ENCODE measurements at regions not wholly inside any gene's neighbourhood (a gene's known extent, or its start where the extent isn't known, plus 50 kb on each side); places are given as distances from the start of the nearest gene placed in this dataset.

DNA sequence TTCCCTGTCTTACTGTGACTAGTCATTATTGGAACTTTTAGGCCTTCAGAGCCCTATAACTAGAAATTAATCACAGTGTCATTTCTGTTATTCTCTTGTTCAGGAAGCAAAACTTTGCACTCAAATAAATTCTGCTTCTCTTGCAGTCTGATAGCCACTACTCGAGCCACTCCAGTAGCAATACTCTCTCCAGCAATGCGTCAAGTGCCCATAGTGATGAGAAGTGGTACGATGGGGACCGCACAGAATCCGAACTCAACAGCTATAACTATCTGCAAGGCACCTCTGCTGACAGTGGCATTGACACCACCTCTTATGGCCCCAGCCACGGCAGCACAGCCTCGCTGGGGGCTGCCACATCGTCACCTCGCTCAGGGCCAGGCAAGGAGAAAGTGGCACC, 223.2 kb upstream of the RGS6 start:
- Histone ChIP-seq H3K4me1 (peaks cover 0 to 17% (median 8%) of the 10 kb centered on the region in 4 donors), H3K36me3 (peaks cover 0 to 21% (median 7%) of the 10 kb centered on the region in 4 donors), H3K9me3 (no peaks in the 10 kb centered on the region), H3K27ac (no peak overlapping the region), H3K4me3 (no peak overlapping the region), H3K27me3 (no peaks in the 10 kb centered on the region)
- 97 to 98% methylated on average over 9 of the region's 9 CpGs for WGBS, 2 donors
- intact Hi-C loops (cut with DNase I) = no loop called here
- no peak for DNase-seq
- TF ChIP-seq POLR2AphosphoS5 (IDR thresholded peaks at IDR 0.05) (no peak), EP300 (IDR thresholded peaks at IDR 0.05) (no peak), POLR2A (IDR thresholded peaks at IDR 0.05) (no peak), CTCF (IDR thresholded peaks at IDR 0.05) (no peak)

DNA sequence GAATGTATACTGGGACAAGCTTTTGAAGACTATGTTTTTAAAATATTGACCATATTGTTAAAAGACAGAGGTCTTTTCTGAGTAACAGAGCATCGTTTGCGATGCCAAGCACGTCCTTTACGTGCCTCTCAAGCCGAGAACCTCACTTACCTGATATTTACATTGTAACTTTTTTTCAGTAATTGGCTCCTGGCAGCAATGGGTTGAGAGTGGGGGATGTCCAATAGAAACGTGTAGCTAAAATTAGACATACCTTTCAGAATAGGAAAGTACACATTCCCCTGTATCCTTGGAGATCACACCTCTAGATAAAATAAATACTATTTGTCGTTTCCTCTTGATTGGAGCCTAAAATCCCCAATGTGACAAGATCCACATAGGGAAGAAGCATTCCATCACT, 222.2 kb upstream of the RGS6 start:
- Histone ChIP-seq H3K9me3 (no peaks in the 10 kb centered on the region), H3K36me3 (peaks cover 0 to 20% (median 7%) of the 10 kb centered on the region in 4 donors), H3K4me3 (no peak overlapping the region), H3K27me3 (no peaks in the 10 kb centered on the region), H3K27ac (no peak overlapping the region), H3K4me1 (peaks cover 0 to 21% (median 8%) of the 10 kb centered on the region in 4 donors)
- intact Hi-C loops (cut with DNase I) = no loop called here
- WGBS, 2 donors = 89 to 97% methylated on average over 7 of the region's 7 CpGs
- DNase-seq = no peak
- TF ChIP-seq EP300 (IDR thresholded peaks at IDR 0.05) (no peak), CTCF (IDR thresholded peaks at IDR 0.05) (no peak), POLR2A (IDR thresholded peaks at IDR 0.05) (no peak), POLR2AphosphoS5 (IDR thresholded peaks at IDR 0.05) (no peak)

DNA sequence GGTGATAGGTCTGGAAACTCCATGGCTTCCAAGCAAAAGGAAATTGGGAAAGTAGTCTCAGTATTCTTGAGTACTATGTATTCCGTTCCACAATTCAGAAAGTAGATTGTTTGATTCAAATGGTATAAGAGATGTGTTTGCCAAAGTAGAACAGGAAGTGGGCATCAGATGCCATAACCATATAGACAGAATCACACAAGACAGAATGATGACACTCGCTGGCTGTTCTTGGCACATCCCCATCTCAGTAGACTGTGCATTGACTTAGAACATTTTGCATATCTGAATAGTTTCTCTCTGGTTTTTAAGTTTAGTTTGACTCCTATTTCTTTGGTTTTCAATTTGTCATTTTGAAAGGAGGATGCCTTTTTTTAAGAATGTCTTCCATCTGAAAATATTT, 221.1 kb upstream of the RGS6 start:
- 86 to 95% methylated on average over 2 of the region's 2 CpGs for WGBS, 2 donors
- H3K27me3 ChIP-seq = no peaks in the 10 kb centered on the region
- peaks cover 0 to 21% (median 8%) of the 10 kb centered on the region in 4 donors for H3K4me1 ChIP-seq
- H3K4me3 ChIP-seq = no peak overlapping the region
- intact Hi-C loops (cut with DNase I) = no loop called here
- no peaks in the 10 kb centered on the region for H3K9me3 ChIP-seq
- TF ChIP-seq POLR2AphosphoS5 (IDR thresholded peaks at IDR 0.05) = no peak
- no peak for TF ChIP-seq CTCF (IDR thresholded peaks at IDR 0.05)
- no peak for TF ChIP-seq POLR2A (IDR thresholded peaks at IDR 0.05)
- TF ChIP-seq EP300 (IDR thresholded peaks at IDR 0.05) = no peak
- peak overlapping the region in 1 of 4 donors; percentile 47 for H3K27ac ChIP-seq
- DNase-seq = no peak
- H3K36me3 ChIP-seq = peaks cover 0 to 12% (median 5%) of the 10 kb centered on the region in 4 donors

DNA sequence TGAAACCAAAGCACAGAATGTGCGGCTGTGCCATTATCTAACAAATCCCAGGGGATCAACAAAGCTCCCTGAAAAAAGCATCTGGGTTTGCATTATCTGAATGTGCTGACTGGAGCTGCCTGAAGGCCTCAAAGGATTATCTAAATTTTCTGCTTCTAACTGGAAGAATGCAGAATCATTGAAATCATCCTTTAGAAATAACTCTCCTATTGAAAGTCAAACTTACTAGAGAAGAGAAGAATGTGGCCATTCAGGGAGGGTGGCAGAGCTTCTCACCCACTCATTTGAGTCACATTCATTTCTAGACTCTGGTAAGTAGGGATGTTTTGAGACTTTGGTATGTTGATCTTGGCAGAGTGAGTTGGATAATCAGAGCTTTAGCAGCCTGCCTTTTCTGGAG, 220.6 kb upstream of the RGS6 start:
- TF ChIP-seq POLR2AphosphoS5 (IDR thresholded peaks at IDR 0.05) (no peak), CTCF (IDR thresholded peaks at IDR 0.05) (no peak), POLR2A (IDR thresholded peaks at IDR 0.05) (no peak), EP300 (IDR thresholded peaks at IDR 0.05) (no peak)
- Histone ChIP-seq H3K36me3 (peaks cover 0 to 12% (median 5%) of the 10 kb centered on the region in 4 donors), H3K4me1 (peaks cover 0 to 21% (median 8%) of the 10 kb centered on the region in 4 donors), H3K4me3 (no peak overlapping the region), H3K27me3 (no peaks in the 10 kb centered on the region), H3K27ac (peak overlapping the region in 2 of 4 donors; percentile 27 to 47), H3K9me3 (no peaks in the 10 kb centered on the region)
- intact Hi-C loops (cut with DNase I) = no loop called here
- DNase-seq = no peak
- WGBS, 2 donors = 86 to 92% methylated on average over 1 of the region's 1 CpG

GRCh38 chr14:71712478-71712877, 219.8 kb upstream of the RGS6 start:
- DNase-seq = no peak
- Histone ChIP-seq H3K4me3 (no peak overlapping the region), H3K36me3 (peaks cover 0 to 12% (median 5%) of the 10 kb centered on the region in 4 donors), H3K27ac (peak overlapping the region in 1 of 4 donors; percentile 47), H3K9me3 (no peaks in the 10 kb centered on the region), H3K4me1 (peaks cover 0 to 21% (median 8%) of the 10 kb centered on the region in 4 donors), H3K27me3 (no peaks in the 10 kb centered on the region)
- TF ChIP-seq CTCF (IDR thresholded peaks at IDR 0.05) (no peak), POLR2A (IDR thresholded peaks at IDR 0.05) (no peak), EP300 (IDR thresholded peaks at IDR 0.05) (no peak), POLR2AphosphoS5 (IDR thresholded peaks at IDR 0.05) (no peak)
- 93 to 97% methylated on average over 2 of the region's 2 CpGs for WGBS, 2 donors
- intact Hi-C loops (cut with DNase I) = no loop called here

Data from sigmoid colon (tissue), 6 donors.